ENCODE measurements at regions not wholly inside any gene's neighbourhood (a gene's known extent, or its start where the extent isn't known, plus 50 kb on each side); places are given as distances from the start of the nearest gene placed in this dataset.
A peak's percentile ranks its signal among the peaks of the same experiment; 100 is the strongest.
"Not testable (repeated sequence)": the region's sequence is repeated elsewhere in the genome, so short reads cannot be mapped to it uniquely, and the experiment has no call there.

GRCh38 chr13:94800423-94800822 is 88.1 kb upstream of the SOX21 start:
- no peak for DNase-seq (ENCODE audit: low read depth)
- no peak overlapping the region for H3K4me3 ChIP-seq (ENCODE audit: low read length)
- no peak; the same call in 1 of the 2 replicates for TF ChIP-seq CTCF (conservative IDR thresholded peaks at IDR 0.05; ENCODE audit: low read length)

DNA sequence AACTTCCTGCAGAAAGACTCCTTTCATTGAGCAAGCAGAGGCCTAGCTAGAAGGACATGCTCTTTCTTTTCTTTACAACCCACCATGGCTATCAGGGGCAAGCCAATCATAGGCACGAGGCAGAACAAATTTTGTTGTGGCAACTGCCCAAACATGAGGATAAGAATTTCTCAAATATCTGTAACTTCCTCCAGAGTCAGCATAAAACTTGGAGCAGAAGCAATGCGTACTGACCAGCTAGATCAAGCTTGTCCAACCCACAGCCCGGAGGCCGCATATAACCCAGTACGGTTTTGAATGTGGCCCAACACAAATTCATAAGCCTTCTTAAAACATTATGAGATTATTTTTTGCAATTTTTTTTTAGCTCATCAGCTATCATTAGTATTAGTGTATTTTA is 87.0 kb upstream of the SOX21 start:
- no peak for DNase-seq (ENCODE audit: low read depth)
- no peak overlapping the region for H3K4me3 ChIP-seq (ENCODE audit: low read length)
- no peak for TF ChIP-seq CTCF (conservative IDR thresholded peaks at IDR 0.05; ENCODE audit: low read length)

DNA sequence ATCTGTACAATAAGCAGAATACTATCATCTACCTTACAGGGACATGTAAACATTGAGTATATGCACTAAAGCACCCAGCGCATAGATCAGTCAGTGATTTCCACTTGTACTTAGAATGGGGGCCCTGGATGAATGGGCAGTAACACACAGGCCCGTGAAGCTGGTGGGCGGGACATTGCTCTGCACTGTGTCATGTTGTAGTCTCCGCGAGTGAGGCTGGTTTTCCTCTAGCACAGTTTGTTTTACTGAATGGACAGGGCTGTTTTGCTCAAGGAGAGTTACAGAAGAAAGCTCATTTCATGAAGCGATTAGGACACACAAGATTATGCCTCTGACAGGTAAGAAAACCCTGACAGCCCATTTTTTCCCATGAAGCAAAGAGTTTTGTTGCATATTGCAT is 86.4 kb upstream of the SOX21 start:
- DNase-seq (ENCODE audit: low read depth): no peak
- TF ChIP-seq CTCF (conservative IDR thresholded peaks at IDR 0.05; ENCODE audit: low read length): no peak
- H3K4me3 ChIP-seq (ENCODE audit: low read length): no peak overlapping the region

GRCh38 chr13:94795292-94795691 is 82.9 kb upstream of the SOX21 start:
- DNase-seq (ENCODE audit: low read depth): no peak
- no peak overlapping the region for H3K4me3 ChIP-seq (ENCODE audit: low read length)
- no peak for TF ChIP-seq CTCF (conservative IDR thresholded peaks at IDR 0.05; ENCODE audit: low read length)

- H3K4me3 ChIP-seq (ENCODE audit: low read length); DNase-seq (ENCODE audit: low read depth): not testable (repeated sequence)
Observed at GRCh38 chr13:94786246-94786645, 73.9 kb upstream of the SOX21 start.

GRCh38 chr13:94784066-94784465 is 71.7 kb upstream of the SOX21 start:
- H3K4me3 ChIP-seq (ENCODE audit: low read length): no peak overlapping the region
- DNase-seq (ENCODE audit: low read depth): peak; percentile 16
- TF ChIP-seq CTCF (conservative IDR thresholded peaks at IDR 0.05; ENCODE audit: low read length): no peak

GRCh38 chr13:94783489-94783888 is 71.1 kb upstream of the SOX21 start:
- TF ChIP-seq CTCF (conservative IDR thresholded peaks at IDR 0.05; ENCODE audit: low read length): no peak
- no peak for DNase-seq (ENCODE audit: low read depth)
- no peak overlapping the region for H3K4me3 ChIP-seq (ENCODE audit: low read length)

DNA sequence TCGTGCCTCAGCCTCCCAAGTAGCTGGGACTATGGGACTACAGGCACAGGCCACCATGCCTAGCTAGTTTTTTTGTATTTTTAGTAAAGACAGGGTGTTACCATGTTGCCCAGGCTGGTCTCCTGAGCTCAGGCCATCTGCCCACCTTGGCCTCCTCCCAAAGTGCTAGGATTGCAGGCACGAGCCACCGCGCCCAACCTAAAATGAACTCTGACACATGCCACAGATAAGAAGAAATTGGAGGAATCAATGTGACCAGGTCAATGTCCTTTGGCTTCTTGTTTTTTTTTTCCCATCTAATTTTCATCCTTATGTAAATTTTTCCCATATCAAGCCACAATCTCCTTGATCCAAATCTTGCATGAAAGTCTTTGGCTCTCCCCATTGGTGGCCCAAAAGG is 68.1 kb upstream of the SOX21 start:
- DNase-seq (ENCODE audit: low read depth): no peak
- no peak for TF ChIP-seq CTCF (conservative IDR thresholded peaks at IDR 0.05; ENCODE audit: low read length)
- no peak overlapping the region for H3K4me3 ChIP-seq (ENCODE audit: low read length)
